ENCODE measurements at regions not wholly inside any gene's neighbourhood (a gene's known extent, or its start where the extent isn't known, plus 50 kb on each side); places are given as distances from the start of the nearest gene placed in this dataset.

DNA sequence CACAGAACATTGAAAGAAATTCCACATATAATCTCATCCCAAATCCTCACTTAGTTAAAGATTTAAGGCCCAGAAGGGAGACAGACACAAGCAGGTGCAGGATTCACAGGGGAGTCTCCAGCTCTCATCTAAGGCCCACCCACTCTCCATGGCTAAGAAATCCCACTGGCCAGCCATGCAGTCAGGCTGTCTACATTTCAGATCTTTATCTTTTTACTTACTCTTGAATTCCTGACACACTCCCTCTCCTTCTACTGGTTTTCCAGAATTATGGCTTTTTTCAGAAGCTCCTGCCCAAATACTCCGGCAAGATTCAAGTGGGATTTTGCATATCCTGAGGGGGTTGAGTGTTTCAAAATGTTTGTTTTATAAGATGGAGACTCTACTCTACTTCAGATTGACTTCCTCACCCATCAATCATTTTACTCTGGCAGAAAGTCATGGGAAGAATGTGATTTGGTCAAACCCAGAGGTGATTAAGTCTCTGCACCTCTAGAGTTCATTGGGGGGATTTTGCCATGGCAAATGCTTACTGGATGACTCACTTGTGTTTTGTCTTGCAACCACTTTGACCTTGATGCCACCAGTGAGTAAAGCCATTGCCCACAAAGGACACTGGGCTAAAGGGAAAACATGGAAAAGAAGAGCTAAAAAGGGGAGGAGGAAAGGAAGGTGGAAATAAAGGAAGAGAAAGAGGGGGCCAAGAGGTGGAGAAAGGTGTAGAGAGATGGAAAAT is 688.8 kb upstream of the SALL1 start:
- no peak for DNase-seq (ENCODE audit: low read depth in 1 of 2, low spot score in 1 of 2)
- Histone ChIP-seq H3K4me3 (replicated peaks; ENCODE audit: insufficient read depth, low read length) (no peak overlapping the region), H3K27ac (replicated peaks) (no peak overlapping the region), H3K27me3 (ENCODE audit: insufficient read depth, poor library complexity, severe bottlenecking) (no peaks in the 10 kb centered on the region)
- no peak for TF ChIP-seq GABPA (IDR thresholded peaks at IDR 0.05; ENCODE audit: low read depth)
- TF ChIP-seq SPI1 (IDR thresholded peaks at IDR 0.05; ENCODE audit: borderline replicate concordance, low read depth) = no peak
- no peak for TF ChIP-seq CTCF (IDR thresholded peaks at IDR 0.05; ENCODE audit: insufficient read depth, low read length)
- TF ChIP-seq, protein P1, sequence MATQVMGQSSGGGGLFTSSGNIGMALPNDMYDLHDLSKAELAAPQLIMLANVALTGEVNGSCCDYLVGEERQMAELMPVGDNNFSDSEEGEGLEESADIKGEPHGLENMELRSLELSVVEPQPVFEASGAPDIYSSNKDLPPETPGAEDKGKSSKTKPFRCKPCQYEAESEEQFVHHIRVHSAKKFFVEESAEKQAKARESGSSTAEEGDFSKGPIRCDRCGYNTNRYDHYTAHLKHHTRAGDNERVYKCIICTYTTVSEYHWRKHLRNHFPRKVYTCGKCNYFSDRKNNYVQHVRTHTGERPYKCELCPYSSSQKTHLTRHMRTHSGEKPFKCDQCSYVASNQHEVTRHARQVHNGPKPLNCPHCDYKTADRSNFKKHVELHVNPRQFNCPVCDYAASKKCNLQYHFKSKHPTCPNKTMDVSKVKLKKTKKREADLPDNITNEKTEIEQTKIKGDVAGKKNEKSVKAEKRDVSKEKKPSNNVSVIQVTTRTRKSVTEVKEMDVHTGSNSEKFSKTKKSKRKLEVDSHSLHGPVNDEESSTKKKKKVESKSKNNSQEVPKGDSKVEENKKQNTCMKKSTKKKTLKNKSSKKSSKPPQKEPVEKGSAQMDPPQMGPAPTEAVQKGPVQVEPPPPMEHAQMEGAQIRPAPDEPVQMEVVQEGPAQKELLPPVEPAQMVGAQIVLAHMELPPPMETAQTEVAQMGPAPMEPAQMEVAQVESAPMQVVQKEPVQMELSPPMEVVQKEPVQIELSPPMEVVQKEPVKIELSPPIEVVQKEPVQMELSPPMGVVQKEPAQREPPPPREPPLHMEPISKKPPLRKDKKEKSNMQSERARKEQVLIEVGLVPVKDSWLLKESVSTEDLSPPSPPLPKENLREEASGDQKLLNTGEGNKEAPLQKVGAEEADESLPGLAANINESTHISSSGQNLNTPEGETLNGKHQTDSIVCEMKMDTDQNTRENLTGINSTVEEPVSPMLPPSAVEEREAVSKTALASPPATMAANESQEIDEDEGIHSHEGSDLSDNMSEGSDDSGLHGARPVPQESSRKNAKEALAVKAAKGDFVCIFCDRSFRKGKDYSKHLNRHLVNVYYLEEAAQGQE (IDR thresholded peaks at IDR 0.05; ENCODE audit: insufficient replicate concordance, low read depth) = no peak
- no peak for TF ChIP-seq POLR2AphosphoS5 (IDR thresholded peaks at IDR 0.05; ENCODE audit: low read depth)

GRCh38 chr16:51834794-51835193 is 683.7 kb upstream of the SALL1 start:
- Histone ChIP-seq H3K4me3 (replicated peaks; ENCODE audit: insufficient read depth, low read length) (no peak overlapping the region), H3K27ac (replicated peaks) (no peak overlapping the region), H3K27me3 (ENCODE audit: insufficient read depth, poor library complexity, severe bottlenecking) (no peaks in the 10 kb centered on the region)
- DNase-seq (ENCODE audit: low read depth in 1 of 2, low spot score in 1 of 2) = no peak
- TF ChIP-seq CTCF (IDR thresholded peaks at IDR 0.05; ENCODE audit: insufficient read depth, low read length) (no peak), POLR2AphosphoS5 (IDR thresholded peaks at IDR 0.05; ENCODE audit: low read depth) (no peak), SPI1 (IDR thresholded peaks at IDR 0.05; ENCODE audit: borderline replicate concordance, low read depth) (no peak), GABPA (IDR thresholded peaks at IDR 0.05; ENCODE audit: low read depth) (no peak)
- TF ChIP-seq, protein P1 (IDR thresholded peaks at IDR 0.05; ENCODE audit: insufficient replicate concordance, low read depth) = no peak

GRCh38 chr16:51834133-51834532 is 683.1 kb upstream of the SALL1 start:
- no peak for DNase-seq (ENCODE audit: low read depth in 1 of 2, low spot score in 1 of 2)
- Histone ChIP-seq H3K27ac (replicated peaks) (no peak overlapping the region), H3K4me3 (replicated peaks; ENCODE audit: insufficient read depth, low read length) (no peak overlapping the region), H3K27me3 (ENCODE audit: insufficient read depth, poor library complexity, severe bottlenecking) (no peaks in the 10 kb centered on the region)
- TF ChIP-seq SPI1 (IDR thresholded peaks at IDR 0.05; ENCODE audit: borderline replicate concordance, low read depth) = no peak
- no peak for TF ChIP-seq POLR2AphosphoS5 (IDR thresholded peaks at IDR 0.05; ENCODE audit: low read depth)
- TF ChIP-seq, protein P1 (IDR thresholded peaks at IDR 0.05; ENCODE audit: insufficient replicate concordance, low read depth) = no peak
- TF ChIP-seq CTCF (IDR thresholded peaks at IDR 0.05; ENCODE audit: insufficient read depth, low read length) = no peak
- TF ChIP-seq GABPA (IDR thresholded peaks at IDR 0.05; ENCODE audit: low read depth) = no peak

Data from HL-60 (cell line).